Limb (tissue), 2 donors: ENCODE measurements at regions not wholly inside any gene's neighbourhood (a gene's known extent, or its start where the extent isn't known, plus 50 kb on each side); places are given as distances from the start of the nearest gene placed in this dataset.

Experiments
- DNase-seq, 2 donors: peaks; one replicate each; pipeline ENCODE4 v3.0.0-alpha.2; 2016; ENCODE audit errors: extremely low spot score in 2 of 2

DNA sequence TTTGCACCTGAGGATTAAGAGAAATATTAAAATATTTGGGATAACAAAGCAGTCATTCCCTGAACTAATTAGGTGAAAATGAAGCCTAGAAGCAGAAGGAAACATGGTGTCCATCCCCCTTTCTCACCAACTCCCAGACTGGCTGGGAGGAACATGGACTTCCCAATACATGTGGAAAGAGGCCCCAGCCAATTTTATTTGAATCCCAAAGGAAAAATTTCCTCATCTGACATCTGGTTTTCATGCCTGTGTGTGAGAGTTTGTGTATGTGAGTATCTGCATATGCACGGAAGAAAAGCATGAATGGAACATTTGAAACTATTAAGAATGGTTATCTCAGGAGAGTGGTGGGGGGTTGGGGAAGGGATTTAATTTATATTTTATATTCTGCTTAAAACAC is 84.3 kb downstream of the COPS8 start:
- peak in 1 of 2 donors; percentile 38 for DNase-seq

DNA sequence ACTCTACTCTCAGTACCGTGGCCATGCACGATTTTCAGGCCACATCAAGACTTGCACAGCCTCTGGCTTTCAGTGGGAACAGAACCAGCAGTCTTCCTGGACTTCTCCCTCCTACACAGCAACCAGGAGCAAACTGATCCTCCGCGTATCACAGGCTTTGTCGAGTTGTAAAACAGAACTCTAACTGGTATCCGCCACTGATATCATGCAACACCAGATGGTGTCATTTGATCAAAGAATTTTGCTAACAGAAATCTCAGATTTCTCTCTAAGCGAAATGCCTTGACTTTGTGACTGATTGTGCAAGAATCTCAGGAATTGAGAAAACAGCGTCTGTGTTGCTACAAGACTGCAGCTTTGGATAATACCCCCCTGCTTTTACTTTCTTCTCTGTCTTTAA is 85.7 kb downstream of the COPS8 start:
- DNase-seq, result peak in 1 of 2 donors; percentile 69

DNA sequence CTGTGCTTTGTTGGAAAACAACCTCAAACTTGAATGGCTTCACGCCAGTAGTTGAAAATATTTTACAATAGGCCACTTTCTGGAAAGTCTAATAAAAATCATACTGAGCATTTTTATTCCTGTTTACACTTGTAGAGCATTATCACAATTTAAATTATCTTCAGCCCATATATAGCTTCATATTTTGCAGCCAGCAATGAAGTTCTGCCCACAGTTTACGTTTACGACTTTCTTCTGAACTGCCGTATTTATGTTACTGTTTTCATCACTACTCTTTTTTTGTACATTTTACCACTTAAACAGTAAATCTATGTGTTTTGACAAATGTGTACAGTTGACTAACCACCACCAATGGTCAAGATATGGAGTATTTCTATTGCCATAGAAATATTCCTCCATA is 86.2 kb downstream of the COPS8 start:
- no peak for DNase-seq

DNA sequence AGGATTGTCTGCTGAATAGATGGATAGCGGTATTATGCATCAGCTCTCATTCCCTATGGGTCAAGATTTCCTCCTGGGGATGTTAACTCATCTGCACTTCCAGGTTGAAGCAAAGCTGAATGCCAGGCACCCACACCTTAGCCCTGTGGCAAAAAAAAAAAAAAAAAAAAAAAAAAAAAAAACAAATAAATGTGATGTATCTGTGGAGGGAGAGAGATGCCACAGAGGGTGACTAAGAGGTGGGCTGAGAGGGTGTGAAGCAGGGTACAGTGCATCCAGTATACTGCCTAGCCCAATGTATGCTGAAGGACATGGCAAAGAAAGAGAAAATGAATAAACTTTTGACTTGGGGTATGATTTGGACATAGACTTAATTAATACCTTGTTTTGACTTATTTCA is 91.4 kb downstream of the COPS8 start:
- no peak for DNase-seq

DNA sequence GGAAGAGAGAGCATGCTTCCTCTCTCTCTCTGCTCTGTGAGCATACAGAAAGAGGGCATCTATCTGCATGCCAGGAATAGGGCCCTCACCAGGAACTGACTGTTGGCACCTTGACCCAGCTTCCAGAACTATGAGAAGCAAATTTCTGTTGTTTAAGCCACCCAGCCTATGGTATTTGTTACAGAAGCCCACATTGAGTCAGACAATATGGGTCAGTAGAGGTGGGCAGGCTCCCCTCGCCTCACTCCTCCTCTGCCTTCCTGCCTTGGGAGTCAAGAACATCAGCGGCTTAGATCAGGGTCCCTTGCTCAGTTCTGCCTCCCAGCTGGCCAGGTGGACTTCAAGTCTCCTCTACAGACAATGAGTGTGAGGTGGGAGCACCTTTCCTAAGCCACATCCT is 92.3 kb downstream of the COPS8 start:
- DNase-seq, result no peak

DNA sequence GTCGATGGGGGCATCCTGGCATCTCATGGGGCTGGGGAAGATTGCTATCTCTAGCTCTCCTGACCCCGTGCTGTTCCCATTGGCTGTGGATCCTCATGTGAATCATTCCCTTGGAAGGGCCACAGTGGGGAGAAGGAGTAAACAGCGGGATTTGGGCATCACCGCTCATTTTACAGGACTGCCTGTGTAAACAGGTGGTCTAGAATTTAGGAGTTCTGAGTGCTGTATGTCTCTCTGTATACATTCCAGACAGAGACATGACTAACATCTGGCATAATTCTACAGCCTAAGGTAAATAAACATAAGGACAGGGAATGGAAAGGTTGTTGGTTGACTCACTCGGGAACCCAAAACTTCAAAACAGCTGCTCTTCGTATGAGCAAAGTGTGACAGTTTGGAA is 92.7 kb downstream of the COPS8 start:
- no peak for DNase-seq

DNA sequence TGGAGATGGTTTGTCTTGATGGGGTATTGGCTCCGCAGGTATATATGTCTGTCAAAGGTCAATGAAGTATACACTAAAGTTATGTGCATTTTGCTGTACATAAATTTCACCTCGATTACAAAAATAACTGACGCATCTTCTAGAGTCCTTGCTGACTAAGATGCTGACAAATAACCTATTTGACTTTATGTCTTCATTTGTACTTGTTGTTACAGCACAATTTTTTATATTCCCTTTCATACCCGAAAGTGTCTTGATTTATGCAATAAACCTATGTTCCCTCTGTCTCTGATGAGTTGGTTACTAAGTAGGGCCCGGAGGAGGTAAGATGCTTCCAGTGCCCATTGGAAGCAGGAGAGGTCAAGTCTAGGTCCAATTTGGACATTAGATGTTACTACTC is 93.5 kb downstream of the COPS8 start:
- DNase-seq, result no peak

DNA sequence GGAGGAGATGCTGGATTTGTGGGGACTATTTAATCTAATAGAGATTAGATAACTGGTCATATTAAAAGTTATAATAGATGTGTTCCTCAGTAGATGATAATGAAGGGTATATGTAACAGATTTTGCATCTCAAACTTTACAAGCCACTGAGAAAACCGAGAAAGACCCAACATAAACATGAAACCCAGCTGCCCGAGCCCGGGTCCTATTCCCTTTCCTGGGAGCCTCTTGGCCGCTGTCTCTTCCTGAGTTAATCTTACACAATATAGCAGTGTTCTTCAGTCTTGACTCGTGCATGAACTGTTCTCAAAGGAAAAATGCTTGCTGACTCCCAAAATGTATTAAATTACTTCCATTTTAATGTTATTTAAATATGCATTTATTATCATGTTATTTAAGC is 94.5 kb downstream of the COPS8 start:
- no peak for DNase-seq

DNA sequence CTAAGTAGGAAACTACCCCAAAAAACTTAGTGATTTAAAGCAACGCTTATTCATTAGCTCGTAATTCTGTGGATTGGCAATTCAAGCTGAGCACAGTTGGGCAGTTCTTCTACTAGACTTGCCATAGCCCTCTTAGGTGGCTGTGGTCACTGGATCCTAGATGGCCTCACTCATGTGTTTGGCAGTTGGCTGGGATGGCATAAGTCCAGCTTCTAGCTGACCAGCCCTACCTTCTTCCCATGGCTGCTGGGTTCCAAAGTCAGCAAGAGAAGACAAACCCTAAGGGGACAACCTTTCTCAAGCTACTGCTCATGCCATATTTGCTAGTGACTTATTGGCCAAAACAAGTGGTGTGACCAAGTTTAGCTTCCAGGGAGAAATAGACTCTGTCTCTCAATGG is 95.3 kb downstream of the COPS8 start:
- DNase-seq, result no peak

DNA sequence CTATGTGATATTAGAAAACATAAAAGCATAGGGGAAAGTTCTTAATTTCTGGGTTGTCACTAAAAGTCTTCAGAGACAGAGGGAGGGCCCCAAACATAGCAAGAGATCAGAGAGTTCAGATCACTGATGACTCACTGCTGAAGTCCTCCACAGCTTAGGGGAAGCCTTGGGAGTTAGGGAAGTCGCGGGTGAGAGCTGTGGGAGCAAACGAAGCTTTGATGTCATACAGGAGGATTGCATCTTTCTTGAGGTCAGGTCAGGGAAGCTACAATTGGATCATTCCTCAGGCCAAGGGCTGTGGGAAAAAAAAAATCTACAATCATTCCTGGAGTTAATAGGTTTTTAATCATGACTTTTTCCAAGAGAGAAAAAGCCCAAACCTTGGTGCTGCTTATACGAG is 96.2 kb downstream of the COPS8 start:
- DNase-seq, result no peak

DNA sequence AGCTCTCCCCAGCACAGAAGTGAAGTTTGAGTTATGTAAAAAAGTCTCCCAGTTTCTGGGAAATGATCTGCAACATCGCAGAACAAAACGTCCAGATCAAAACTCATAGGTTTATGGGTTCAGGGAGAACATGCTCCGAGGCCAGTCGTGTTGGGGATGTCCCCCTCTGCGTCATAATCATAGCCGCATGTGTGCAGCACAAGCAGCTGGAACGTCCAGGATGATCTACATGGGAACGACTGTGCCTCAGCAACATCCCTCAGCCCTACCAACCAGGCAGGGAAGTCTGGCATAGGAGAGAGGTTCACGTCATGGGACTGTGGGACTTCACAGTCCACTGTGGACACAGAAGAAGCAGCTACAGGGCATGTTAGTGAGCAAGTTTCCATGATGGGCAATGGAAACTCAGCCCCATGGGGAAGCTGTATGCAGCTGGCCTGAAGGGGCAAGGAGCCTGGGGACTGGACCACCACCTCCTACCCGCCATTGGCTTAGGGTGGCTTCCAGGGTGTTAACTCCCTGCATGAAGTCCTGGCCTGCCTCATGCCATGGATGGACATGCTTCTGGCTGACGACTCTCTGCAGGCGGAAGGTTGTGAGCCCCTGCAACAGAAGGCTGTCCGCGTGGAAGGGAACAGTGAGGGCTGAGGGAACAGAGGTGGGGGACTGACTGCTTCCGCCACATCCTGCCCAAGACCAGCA is 96.9 kb downstream of the COPS8 start:
- DNase-seq, result no peak

DNA sequence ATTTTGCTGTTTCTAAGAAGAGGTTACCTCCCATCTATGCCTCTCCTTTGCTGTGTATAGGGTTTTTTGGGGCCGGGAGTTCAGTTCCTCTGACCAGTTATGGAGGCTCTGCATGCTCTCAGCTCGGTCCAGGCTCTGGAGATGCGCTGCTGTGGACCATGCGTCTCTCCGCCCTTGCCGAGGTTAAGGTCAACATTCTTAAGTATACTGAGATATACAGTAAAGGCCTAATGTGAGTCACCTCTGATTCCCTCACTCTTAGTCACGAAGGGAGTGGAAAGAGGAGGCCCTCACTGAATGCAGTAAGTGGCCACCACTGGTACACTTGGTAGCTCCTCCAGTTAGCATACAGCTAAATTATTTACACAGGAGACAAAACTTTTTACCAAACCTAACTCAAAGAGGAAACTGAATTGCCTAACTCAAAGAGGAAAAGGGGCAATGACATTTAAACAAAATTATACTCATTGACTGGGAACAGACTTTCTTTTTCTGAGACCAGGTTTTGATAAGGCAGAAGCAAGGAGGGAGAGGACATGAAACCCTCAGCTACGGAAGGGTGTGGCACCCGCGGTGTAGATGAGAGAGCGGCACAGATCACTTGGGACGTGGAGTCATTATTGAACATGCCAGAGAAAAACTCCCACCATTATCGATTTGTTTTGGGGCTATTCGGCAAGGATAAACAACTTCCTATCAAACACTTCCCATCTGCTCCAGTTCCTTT is 98.7 kb downstream of the COPS8 start:
- DNase-seq, result no peak

DNA sequence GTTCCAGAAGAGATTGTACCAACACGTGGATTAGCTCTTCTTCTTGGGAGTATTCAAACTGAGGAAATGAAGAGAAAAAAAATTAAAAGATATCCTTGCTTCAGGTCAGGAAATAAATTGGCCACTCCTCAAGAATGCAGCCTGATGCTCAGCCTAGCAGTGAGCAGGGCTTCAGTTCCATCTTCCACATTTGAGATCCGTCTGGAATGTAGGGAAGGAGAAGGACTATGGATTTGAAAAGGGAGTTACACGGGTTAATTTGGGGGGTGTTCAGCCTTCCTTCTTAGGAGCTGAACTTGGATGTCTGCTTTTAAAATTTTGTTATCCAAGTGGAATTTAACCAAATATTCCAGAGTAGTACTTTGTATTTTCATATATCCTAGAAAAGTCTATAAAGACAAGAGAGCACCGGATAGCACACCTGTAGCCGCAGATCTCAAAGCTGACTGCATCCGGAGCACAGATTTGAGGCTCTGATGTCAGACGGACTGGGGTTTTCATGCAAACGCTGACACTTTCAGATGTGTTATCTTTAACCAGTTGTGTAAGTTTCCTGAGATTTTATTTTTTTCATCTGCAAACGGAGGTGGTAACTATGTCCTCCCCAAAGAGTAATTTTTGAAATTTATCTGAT is 99.3 kb downstream of the COPS8 start:
- no peak for DNase-seq

DNA sequence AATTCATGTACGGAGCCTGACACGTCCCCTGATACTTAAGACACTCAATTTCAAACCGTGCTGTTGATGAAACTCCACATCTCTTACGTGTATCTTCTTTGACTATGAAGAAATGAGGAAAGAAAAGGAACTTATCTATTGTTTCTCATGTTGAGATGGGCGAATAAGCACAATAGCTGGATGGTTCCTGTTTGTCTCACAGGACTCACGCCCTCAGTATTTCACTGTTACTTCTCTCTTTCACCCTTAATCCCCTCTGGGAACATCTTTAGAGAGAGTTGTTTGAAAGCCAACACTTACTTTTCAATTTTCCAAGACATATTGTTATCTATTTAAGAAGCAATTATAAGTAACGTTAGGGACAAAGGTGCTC is 99.8 kb downstream of the COPS8 start:
- DNase-seq, result no peak

DNA sequence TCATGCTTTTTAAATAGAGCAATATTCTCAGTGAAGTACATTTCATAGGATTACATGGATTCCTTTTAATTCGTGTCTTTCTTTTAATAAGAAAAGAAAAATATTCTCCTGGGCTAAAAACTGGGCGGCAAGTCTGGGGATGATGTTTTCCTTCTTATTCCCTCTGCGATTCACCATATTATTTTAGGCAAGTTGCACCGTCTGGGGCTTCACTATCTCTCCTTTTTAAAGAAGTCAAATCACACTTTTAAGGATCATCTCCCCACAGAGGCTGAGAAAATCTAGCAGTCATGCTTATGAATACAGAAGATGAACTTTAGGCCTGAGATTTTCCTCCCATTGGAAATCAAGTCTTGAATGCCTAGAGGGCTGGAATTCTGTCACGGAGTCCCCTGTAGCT is 104.1 kb downstream of the COPS8 start:
- no peak for DNase-seq

DNA sequence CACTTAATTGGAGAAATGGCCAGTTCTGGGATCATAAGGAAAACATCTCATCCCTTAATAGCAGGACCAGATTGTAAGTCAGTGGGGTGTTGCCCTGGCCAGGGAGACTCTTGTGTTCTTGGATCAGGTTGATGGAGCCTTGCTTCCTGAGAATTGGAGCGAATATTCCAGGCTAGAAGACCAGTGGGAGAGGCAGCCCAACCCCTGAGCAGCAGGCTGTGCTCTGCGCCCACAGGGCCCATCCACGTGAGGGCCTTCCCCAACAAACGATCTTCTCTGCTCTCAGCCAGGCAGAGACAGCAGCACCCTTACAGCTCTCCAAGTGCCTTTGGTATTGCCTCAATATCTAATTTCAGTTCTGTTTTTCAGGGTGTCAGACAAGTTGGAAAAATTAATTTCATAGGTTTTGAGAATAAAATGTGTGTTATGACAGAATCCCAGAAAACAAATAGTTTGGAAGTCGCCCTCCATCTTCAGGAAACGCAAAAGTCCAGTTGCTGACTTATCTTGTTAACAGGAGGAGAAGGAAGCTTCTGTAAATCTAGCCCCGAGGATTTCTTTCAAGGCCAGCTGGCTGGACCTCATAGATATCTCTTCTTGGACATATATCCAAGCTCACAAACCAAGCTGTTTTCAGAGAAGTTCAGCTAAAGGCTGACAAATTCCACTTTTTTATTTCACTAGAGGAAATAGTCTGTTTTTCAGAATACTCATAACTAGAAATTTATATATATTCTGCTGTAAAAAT is 105.5 kb downstream of the COPS8 start:
- DNase-seq, result peak in 1 of 2 donors; percentile 56

DNA sequence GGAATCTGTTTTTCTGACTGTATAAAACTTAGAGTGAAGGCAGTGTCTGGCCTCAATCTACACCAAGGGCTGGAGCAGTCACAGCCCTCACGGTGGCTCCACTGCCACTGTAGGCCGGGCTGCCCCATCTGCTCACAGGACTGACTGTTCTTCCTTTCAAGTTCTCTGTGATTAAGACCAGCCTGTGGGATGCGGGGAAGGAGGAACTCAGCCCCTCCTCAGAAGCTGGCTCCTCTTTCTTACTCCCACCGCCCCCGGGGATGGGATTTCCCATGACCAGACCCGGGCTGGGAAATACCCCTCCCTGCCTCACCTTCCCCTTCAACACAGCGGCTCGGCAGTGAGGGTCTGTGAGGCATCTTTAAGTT is 106.0 kb downstream of the COPS8 start:
- DNase-seq, result no peak

DNA sequence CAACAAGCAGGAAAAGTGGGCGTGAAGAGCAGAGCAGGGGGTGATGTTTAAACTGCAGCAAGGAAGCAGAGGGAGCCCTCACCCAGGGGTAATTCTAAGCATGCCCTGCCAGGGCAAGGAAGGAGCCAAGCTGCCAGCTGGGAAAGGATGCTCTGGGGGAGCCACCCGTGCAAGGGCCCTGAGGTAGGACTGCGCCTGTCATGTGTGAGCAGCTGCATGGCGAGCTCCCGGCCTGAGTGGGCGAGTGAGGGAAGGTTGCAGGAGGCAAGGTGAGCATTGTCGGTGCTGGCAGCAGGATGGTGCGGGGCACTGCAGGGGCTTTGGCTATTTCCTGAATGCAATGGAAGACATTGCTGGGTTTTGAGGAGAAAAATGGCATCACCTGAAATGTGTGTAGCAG is 107.2 kb downstream of the COPS8 start:
- no peak for DNase-seq

DNA sequence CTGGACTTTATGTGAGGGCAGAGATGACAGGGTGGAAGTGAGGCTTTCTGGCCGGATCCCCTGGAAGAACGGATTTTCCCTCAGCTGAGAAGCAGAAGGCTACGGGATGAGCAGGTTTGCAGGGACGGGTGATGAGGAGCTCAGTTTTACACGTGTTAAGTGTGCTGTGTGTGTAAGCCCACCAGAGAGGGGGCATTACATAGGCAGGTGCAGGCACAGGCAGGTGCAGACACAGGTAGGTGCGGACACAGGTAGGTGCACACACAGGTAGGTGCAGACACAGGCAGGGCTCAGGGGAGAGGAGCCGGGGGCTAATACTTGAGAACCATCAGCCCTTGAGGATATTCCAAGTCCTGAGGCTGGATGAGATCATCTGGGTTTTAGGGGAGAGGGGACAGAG is 107.7 kb downstream of the COPS8 start:
- DNase-seq, result no peak

DNA sequence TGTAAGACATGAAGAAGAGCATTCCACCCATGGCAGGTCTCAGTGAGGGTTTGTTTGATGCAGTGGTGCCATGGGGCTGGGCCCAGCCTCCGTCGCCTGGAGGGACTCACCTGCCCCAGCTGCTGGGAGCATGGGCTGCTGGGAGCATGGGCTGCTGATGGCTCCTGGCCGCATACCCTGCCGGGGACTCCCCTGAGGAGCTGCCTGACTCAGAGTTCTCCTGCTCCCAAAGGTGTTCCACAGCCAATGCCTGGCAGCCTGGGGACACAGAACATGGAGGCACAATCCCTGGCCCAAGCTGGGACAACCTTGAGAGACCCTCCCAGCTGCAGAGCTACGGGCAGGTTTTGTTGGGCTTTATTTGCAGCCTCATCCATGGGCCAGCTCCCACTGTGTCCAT is 108.4 kb downstream of the COPS8 start:
- no peak for DNase-seq

DNA sequence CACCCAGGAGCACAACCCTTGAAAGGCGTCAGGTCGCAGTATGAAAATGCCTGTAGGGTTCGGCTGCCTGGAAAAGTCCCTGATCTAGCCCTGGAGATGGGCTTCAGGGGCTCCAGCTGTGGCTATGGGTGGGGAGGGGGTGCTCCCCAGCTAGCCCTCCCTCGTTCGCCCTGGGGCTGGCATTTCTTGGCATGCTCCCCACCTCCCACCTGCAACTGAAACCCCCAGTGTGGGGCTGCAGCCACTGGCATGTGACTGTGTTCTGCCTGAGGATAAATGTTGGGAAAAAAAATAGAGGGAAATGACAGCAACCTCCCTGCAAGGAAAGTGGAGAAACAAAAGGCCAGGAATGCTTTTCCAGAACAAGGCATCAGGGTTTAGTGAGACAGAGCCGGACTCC is 109.2 kb downstream of the COPS8 start:
- no peak for DNase-seq

DNA sequence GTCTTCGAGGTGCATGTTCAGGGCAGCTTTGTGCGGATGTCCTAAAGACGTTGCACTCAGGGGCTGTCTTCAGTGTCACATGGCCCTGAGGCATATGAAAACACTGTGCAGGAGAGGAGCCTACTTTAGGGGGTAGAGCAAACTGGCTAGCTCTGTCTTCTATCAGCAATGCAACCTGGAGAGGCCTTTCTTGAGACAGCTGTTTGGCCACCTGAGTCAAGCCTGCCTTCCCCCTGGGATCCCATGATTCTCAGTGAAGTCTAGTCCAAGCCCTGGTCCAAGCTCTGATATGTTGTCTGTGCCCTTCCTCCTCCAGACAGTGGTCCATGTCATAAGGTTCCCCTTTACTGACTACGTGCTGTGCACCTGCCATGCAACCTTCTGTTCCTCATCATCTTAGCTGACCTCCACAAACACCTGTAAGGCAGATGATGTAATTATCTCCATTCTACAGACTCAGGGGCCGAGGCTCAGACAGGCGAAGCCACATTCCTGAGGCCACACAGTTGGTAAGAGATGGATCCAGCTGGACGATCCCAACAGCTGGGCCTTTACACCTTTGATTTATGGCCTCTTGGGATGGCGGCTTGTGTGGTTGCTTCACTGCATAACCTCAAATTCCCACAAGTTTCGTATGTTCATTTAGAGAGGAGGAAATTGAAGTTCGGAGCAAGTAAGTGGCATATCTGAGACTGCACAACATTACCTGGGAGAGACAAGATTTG is 109.9 kb downstream of the COPS8 start:
- DNase-seq, result no peak
